ENCODE measurements at regions not wholly inside any gene's neighbourhood (a gene's known extent, or its start where the extent isn't known, plus 50 kb on each side); places are given as distances from the start of the nearest gene placed in this dataset.

- POLR2A ChIA-PET = no interaction called here
- Histone ChIP-seq H3K4me1 (ENCODE audit: control insufficient read depth, insufficient read depth, low read length) (no peaks in the 10 kb centered on the region), H3K9ac (ENCODE audit: control insufficient read depth, insufficient read depth, low read length) (no peak overlapping the region), H3K4me2 (ENCODE audit: control insufficient read depth, insufficient read depth) (no peak overlapping the region), H3K4me3 (no peak overlapping the region), H4K20me1 (ENCODE audit: control insufficient read depth, insufficient read depth) (no peaks in the 10 kb centered on the region), H2AFZ (ENCODE audit: control insufficient read depth, low read depth, low read length) (no peak overlapping the region), H3K36me3 (ENCODE audit: control insufficient read depth in 2 of 2, insufficient read depth in 2 of 2, low read length in 1 of 2) (no peaks in the 10 kb centered on the region), H3K27me3 (replicated peaks in 1 of 2; ENCODE audit: control insufficient read depth in 2 of 2, insufficient read depth in 2 of 2, low read length in 1 of 2) (no peaks in the 10 kb centered on the region; a peak in 1 of 4 replicates), H3K79me2 (ENCODE audit: control insufficient read depth, insufficient read depth, low read length) (no peaks in the 10 kb centered on the region), H3K9me3 (replicated peaks; ENCODE audit: control insufficient read depth, insufficient read depth, low read length) (no peaks in the 10 kb centered on the region), H3K27ac (ENCODE audit: control insufficient read depth, insufficient read depth) (no peak overlapping the region)
- RAD21 ChIA-PET (ENCODE audit: unreplicated experiment) = no interaction called here
- no peak for ATAC-seq
- SMC1A ChIA-PET (ENCODE audit: uncharacterized antibody, unreplicated experiment) = no interaction called here
- DNase-seq (ENCODE audit: low read depth, low spot score) = no peak
- BruUV-seq (replicated peaks) = no TSS peak
- no peak for FAIRE-seq
- in situ Hi-C loops (cut with MboI) = no loop called here
- CTCF ChIA-PET = no interaction called here
- intact Hi-C loops (cut with micrococcal nuclease; ENCODE audit: unreplicated experiment) = no loop called here
- 10% methylated on average over 4 of the region's 4 CpGs for WGBS (ENCODE audit: insufficient coverage, insufficient replicate concordance, low lambda C conversion rate, missing lambda C conversion rate)
- TF ChIP-seq, protein P1, sequence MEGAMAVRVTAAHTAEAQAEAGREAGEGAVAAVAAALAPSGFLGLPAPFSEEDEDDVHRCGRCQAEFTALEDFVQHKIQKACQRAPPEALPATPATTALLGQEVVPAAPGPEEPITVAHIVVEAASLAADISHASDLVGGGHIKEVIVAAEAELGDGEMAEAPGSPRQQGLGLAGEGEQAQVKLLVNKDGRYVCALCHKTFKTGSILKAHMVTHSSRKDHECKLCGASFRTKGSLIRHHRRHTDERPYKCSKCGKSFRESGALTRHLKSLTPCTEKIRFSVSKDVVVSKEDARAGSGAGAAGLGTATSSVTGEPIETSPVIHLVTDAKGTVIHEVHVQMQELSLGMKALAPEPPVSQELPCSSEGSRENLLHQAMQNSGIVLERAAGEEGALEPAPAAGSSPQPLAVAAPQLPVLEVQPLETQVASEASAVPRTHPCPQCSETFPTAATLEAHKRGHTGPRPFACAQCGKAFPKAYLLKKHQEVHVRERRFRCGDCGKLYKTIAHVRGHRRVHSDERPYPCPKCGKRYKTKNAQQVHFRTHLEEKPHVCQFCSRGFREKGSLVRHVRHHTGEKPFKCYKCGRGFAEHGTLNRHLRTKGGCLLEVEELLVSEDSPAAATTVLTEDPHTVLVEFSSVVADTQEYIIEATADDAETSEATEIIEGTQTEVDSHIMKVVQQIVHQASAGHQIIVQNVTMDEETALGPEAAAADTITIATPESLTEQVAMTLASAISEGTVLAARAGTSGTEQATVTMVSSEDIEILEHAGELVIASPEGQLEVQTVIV (IDR thresholded peaks at IDR 0.05; ENCODE audit: borderline replicate concordance, partially characterized antibody) = no peak
- no peak for TF ChIP-seq CTCF (IDR thresholded peaks at IDR 0.05 in 2 of 3, conservative IDR thresholded peaks at IDR 0.05 in 1 of 3; ENCODE audit: control insufficient read depth in 2 of 3, extremely low read depth in 1 of 3, insufficient read depth in 1 of 3, low read depth in 3 of 3, low read length in 3 of 3)
- no peak for TF ChIP-seq MEF2A (IDR thresholded peaks at IDR 0.05; ENCODE audit: insufficient read depth, low read depth, low read length)
- TF ChIP-seq ZZZ3 (IDR thresholded peaks at IDR 0.05; ENCODE audit: control insufficient read depth, insufficient read length, low read depth) = no peak
- TF ChIP-seq RAD51 (IDR thresholded peaks at IDR 0.05) = no peak
- no peak for TF ChIP-seq MLLT1 (IDR thresholded peaks at IDR 0.05)
- TF ChIP-seq BCL11A (IDR thresholded peaks at IDR 0.05; ENCODE audit: low read depth, low read length) = no peak
- TF ChIP-seq SP1 (IDR thresholded peaks at IDR 0.05; ENCODE audit: low read depth, low read length) = no peak
- TF ChIP-seq POLR2A (IDR thresholded peaks at IDR 0.05; ENCODE audit: low read depth, low read length) = no peak
- TF ChIP-seq ZNF274 (IDR thresholded peaks at IDR 0.05; ENCODE audit: insufficient read depth, insufficient read length) = no peak
- TF ChIP-seq, protein P2, sequence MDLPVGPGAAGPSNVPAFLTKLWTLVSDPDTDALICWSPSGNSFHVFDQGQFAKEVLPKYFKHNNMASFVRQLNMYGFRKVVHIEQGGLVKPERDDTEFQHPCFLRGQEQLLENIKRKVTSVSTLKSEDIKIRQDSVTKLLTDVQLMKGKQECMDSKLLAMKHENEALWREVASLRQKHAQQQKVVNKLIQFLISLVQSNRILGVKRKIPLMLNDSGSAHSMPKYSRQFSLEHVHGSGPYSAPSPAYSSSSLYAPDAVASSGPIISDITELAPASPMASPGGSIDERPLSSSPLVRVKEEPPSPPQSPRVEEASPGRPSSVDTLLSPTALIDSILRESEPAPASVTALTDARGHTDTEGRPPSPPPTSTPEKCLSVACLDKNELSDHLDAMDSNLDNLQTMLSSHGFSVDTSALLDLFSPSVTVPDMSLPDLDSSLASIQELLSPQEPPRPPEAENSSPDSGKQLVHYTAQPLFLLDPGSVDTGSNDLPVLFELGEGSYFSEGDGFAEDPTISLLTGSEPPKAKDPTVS (IDR thresholded peaks at IDR 0.05; ENCODE audit: low read depth, low read length) = no peak
- TF ChIP-seq CBX5 (IDR thresholded peaks at IDR 0.05; ENCODE audit: low read depth) = no peak
- no peak for TF ChIP-seq NFYB (IDR thresholded peaks at IDR 0.05; ENCODE audit: insufficient read depth, low read depth, low read length)
- no peak for TF ChIP-seq CHD2 (IDR thresholded peaks at IDR 0.05; ENCODE audit: borderline replicate concordance, low read depth, low read length)
- no peak for TF ChIP-seq JUND (IDR thresholded peaks at IDR 0.05; ENCODE audit: low read depth, low read length)
- TF ChIP-seq, protein P3, sequence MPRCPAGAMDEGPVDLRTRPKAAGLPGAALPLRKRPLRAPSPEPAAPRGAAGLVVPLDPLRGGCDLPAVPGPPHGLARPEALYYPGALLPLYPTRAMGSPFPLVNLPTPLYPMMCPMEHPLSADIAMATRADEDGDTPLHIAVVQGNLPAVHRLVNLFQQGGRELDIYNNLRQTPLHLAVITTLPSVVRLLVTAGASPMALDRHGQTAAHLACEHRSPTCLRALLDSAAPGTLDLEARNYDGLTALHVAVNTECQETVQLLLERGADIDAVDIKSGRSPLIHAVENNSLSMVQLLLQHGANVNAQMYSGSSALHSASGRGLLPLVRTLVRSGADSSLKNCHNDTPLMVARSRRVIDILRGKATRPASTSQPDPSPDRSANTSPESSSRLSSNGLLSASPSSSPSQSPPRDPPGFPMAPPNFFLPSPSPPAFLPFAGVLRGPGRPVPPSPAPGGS (IDR thresholded peaks at IDR 0.05; ENCODE audit: borderline replicate concordance, insufficient read depth, low read depth, low read length, poor library complexity, severe bottlenecking) = no peak
- no peak for TF ChIP-seq SMARCA5 (IDR thresholded peaks at IDR 0.05)
- TF ChIP-seq ESRRA (IDR thresholded peaks at IDR 0.05; ENCODE audit: low read length) = no peak
These were observed 135.8 kb upstream of the SH3BP4 start for GRCh38 chr2:234816056-234816455.
